HG03565 (cell line): ENCODE measurements at regions not wholly inside any gene's neighbourhood (a gene's known extent, or its start where the extent isn't known, plus 50 kb on each side); places are given as distances from the start of the nearest gene placed in this dataset.

Experiments
- ATAC-seq: cut with Tn5 transposase; IDR thresholded peaks from one replicate; pipeline ENCODE4 v1.9.1; 2021; ENCODE audit warnings: mild to moderate bottlenecking, moderate library complexity; ENCODE audit not compliant: unreplicated experiment

- ATAC-seq, result no peak
Observed at GRCh38 chr2:59561281-59561680, 992.2 kb downstream of the BCL11A start.

- no peak for ATAC-seq
Observed at GRCh38 chr2:59560769-59561168, 992.7 kb downstream of the BCL11A start.

- no peak for ATAC-seq
Observed at GRCh38 chr2:59540864-59541263, 1012.6 kb downstream of the BCL11A start.

GRCh38 chr2:59538398-59538911 is 1015.0 kb downstream of the BCL11A start:
- ATAC-seq, result no peak

- ATAC-seq, result no peak
Observed at GRCh38 chr2:59532808-59533207, 1020.6 kb downstream of the BCL11A start.

GRCh38 chr2:59530258-59530657 is 1023.2 kb downstream of the BCL11A start:
- ATAC-seq, result no peak

GRCh38 chr2:59529726-59530125 is 1023.7 kb downstream of the BCL11A start:
- ATAC-seq, result no peak

- no peak for ATAC-seq
Observed at GRCh38 chr2:59528525-59528924, 1024.9 kb downstream of the BCL11A start.

GRCh38 chr2:59502981-59503380 is 1050.5 kb downstream of the BCL11A start:
- ATAC-seq, result no peak

GRCh38 chr2:59490994-59491393 is 1062.5 kb downstream of the BCL11A start:
- ATAC-seq, result no peak

GRCh38 chr2:59490192-59490591 is 1063.3 kb downstream of the BCL11A start:
- ATAC-seq, result no peak

- no peak for ATAC-seq
Observed at GRCh38 chr2:59484673-59485072, 1068.8 kb downstream of the BCL11A start.

- ATAC-seq, result no peak
Observed at GRCh38 chr2:59463426-59463825, 1090.0 kb downstream of the BCL11A start.

- no peak for ATAC-seq
Observed at GRCh38 chr2:59462422-59463197, 1090.8 kb downstream of the BCL11A start.

- no peak for ATAC-seq
Observed at GRCh38 chr2:59461127-59461526, 1092.3 kb downstream of the BCL11A start.

GRCh38 chr2:59458800-59459199 is 1094.7 kb downstream of the BCL11A start:
- no peak for ATAC-seq

- no peak for ATAC-seq
Observed at GRCh38 chr2:59456285-59456684, 1097.2 kb downstream of the BCL11A start.

- no peak for ATAC-seq
Observed at GRCh38 chr2:59449274-59449673, 1104.2 kb downstream of the BCL11A start.

GRCh38 chr2:59440491-59440890 is 1113.0 kb downstream of the BCL11A start:
- ATAC-seq, result no peak

- ATAC-seq, result no peak
Observed at GRCh38 chr2:59435635-59436034, 1117.8 kb downstream of the BCL11A start.

- no peak for ATAC-seq
Observed at GRCh38 chr2:59428940-59429339, 1124.5 kb downstream of the BCL11A start.

GRCh38 chr2:59427980-59428379 is 1125.5 kb downstream of the BCL11A start:
- ATAC-seq, result no peak

GRCh38 chr2:59425247-59425646 is 1128.2 kb downstream of the BCL11A start:
- ATAC-seq, result no peak
